H9 (cell line): ENCODE measurements at regions not wholly inside any gene's neighbourhood (a gene's known extent, or its start where the extent isn't known, plus 50 kb on each side); places are given as distances from the start of the nearest gene placed in this dataset.

Experiments used
- DNase-seq: peaks from one replicate; pipeline ENCODE4 v3.0.0-alpha.2; 2017
- H2AFZ ChIP-seq: one replicate; pipeline ENCODE4 v1.6.1; 2013; ENCODE audit warnings: mild to moderate bottlenecking, low read length, control low read depth, moderate library complexity
- H2AK5ac ChIP-seq: 2 replicates; pipeline ENCODE4 v1.6.1; 2013; ENCODE audit warnings: low read length, control low read depth, mixed read lengths; ENCODE audit not compliant: insufficient read length
- H2BK120ac ChIP-seq: one replicate; pipeline ENCODE4 v1.6.1; 2013; ENCODE audit warnings: low read depth, mild to moderate bottlenecking, low read length, control low read depth, inconsistent platforms; ENCODE audit not compliant: poor library complexity, severe bottlenecking
- H2BK12ac ChIP-seq: 2 replicates; pipeline ENCODE4 v1.6.1; 2013; ENCODE audit warnings: low read length, control low read depth, mixed read lengths, low read depth; ENCODE audit not compliant: insufficient read length
- H2BK15ac ChIP-seq: 2 replicates; pipeline ENCODE4 v1.6.1; 2013; ENCODE audit warnings: low read depth, low read length, control low read depth
- H2BK20ac ChIP-seq: one replicate; pipeline ENCODE4 v1.6.1; 2013; ENCODE audit warnings: low read depth, mild to moderate bottlenecking, low read length, control low read depth, inconsistent platforms; ENCODE audit not compliant: poor library complexity, severe bottlenecking
- H2BK5ac ChIP-seq: 2 replicates; pipeline ENCODE4 v1.6.1; 2013; ENCODE audit warnings: low read length, control low read depth, mixed read lengths; ENCODE audit not compliant: insufficient read length
- H3K14ac ChIP-seq: 2 replicates; pipeline ENCODE4 v1.6.1; 2013; ENCODE audit warnings: low read length, control low read depth; ENCODE audit not compliant: insufficient read depth
- H3K18ac ChIP-seq: 2 replicates; pipeline ENCODE4 v1.6.1; 2013; ENCODE audit warnings: low read depth, mild to moderate bottlenecking, mixed read lengths, low read length, control low read depth; ENCODE audit not compliant: insufficient read length
- H3K23ac ChIP-seq: 2 replicates; pipeline ENCODE4 v1.6.1; 2013; ENCODE audit warnings: low read length, control low read depth, mixed read lengths, low read depth; ENCODE audit not compliant: insufficient read length
- H3K23me2 ChIP-seq: 2 replicates; pipeline ENCODE4 v1.6.1; 2013; ENCODE audit warnings: low read depth, mild to moderate bottlenecking, mixed read lengths, low read length, control low read depth; ENCODE audit not compliant: insufficient read length, poor library complexity, severe bottlenecking
- H3K27ac ChIP-seq: 2 replicates; pipeline ENCODE4 v1.5.1; 2013; ENCODE audit warnings: low read length, control low read depth, mixed read lengths, low read depth; ENCODE audit not compliant: insufficient read length
- H3K27me3 ChIP-seq: 2 replicates; pipeline ENCODE4 v1.6.1; 2013; ENCODE audit warnings: low read length, control low read depth, inconsistent platforms; ENCODE audit not compliant: insufficient read depth
- H3K4ac ChIP-seq: 2 replicates; pipeline ENCODE4 v1.6.1; 2013; ENCODE audit warnings: low read depth, mild to moderate bottlenecking, control low read depth, inconsistent platforms, low read length, moderate library complexity
- H3K4me1 ChIP-seq: 2 replicates; pipeline ENCODE4 v1.6.1; 2013; ENCODE audit warnings: low read length, control low read depth, inconsistent platforms; ENCODE audit not compliant: insufficient read depth
- H3K4me2 ChIP-seq: 2 replicates; pipeline ENCODE4 v1.6.1; 2013; ENCODE audit warnings: low read length, control low read depth, mixed read lengths; ENCODE audit not compliant: insufficient read length, insufficient read depth
- H3K56ac ChIP-seq: 2 replicates; pipeline ENCODE4 v1.6.1; 2013; ENCODE audit warnings: low read depth, mild to moderate bottlenecking, mixed read lengths, low read length, control low read depth; ENCODE audit not compliant: insufficient read length
- H3K79me1 ChIP-seq: 2 replicates; pipeline ENCODE4 v1.6.1; 2013; ENCODE audit warnings: low read depth, mild to moderate bottlenecking, moderate library complexity, low read length, control low read depth, inconsistent platforms; ENCODE audit not compliant: insufficient read depth, poor library complexity, severe bottlenecking
- H3K79me2 ChIP-seq: 2 replicates; pipeline ENCODE4 v1.6.1; 2013; ENCODE audit warnings: low read length, control low read depth, inconsistent platforms; ENCODE audit not compliant: insufficient read depth
- H3K9ac ChIP-seq: 2 replicates; pipeline ENCODE4 v1.6.1; 2013; ENCODE audit warnings: low read length, control low read depth, mixed read lengths; ENCODE audit not compliant: insufficient read length; ENCODE audit errors: extremely low read depth
- H3K9me3 ChIP-seq: one replicate; pipeline ENCODE4 v1.6.1; 2013; ENCODE audit warnings: low read depth, low read length, inconsistent platforms; ENCODE audit not compliant: control insufficient read depth
- H3T11ph ChIP-seq: one replicate; pipeline ENCODE4 v1.6.1; 2013; ENCODE audit warnings: mild to moderate bottlenecking, low read length, control low read depth, inconsistent platforms
- H4K20me1 ChIP-seq: one replicate; pipeline ENCODE4 v1.6.1; 2013; ENCODE audit not compliant: control insufficient read depth, insufficient read length, insufficient read depth
- H4K5ac ChIP-seq: 2 replicates; pipeline ENCODE4 v1.6.1; 2013; ENCODE audit warnings: low read depth, mild to moderate bottlenecking, mixed read lengths, low read length, control low read depth; ENCODE audit not compliant: insufficient read length
- H4K8ac ChIP-seq: replicated peaks from 2 replicates; pipeline ENCODE4 v1.6.1; 2013; ENCODE audit warnings: low read length, control low read depth, mixed read lengths, low read depth; ENCODE audit not compliant: insufficient read length
- H4K91ac ChIP-seq: 2 replicates; pipeline ENCODE4 v1.6.1; 2013; ENCODE audit warnings: low read depth, mild to moderate bottlenecking, moderate library complexity, mixed read lengths, low read length, control low read depth; ENCODE audit not compliant: insufficient read length
- H3K27ac Mint-ChIP-seq, 3 experiments: 2 replicates in 2 of 3; 3 replicates in 1 of 3; pipeline ENCODE4 v1.8.0; 2020 to 2021; ENCODE audit warnings: mixed read lengths in 3 of 3, mild to moderate bottlenecking in 1 of 3, moderate library complexity in 1 of 3
- H3K27me3 Mint-ChIP-seq: 2 replicates; pipeline ENCODE4 v1.8.0; 2021; ENCODE audit warnings: low read depth, mild to moderate bottlenecking, moderate library complexity, mixed read lengths
- H3K36me3 Mint-ChIP-seq, 3 experiments: 2 replicates in 2 of 3; 3 replicates in 1 of 3; pipeline ENCODE4 v1.8.0; 2020 to 2021; ENCODE audit warnings: low read depth in 3 of 3, mixed read lengths in 3 of 3; ENCODE audit not compliant: insufficient read depth in 1 of 3
- H3K4me1 Mint-ChIP-seq, 2 experiments: 2 replicates each; pipeline ENCODE4 v1.8.0; 2020; ENCODE audit warnings: mixed read lengths in 2 of 2
- H3K4me3 Mint-ChIP-seq, 2 experiments: 2 replicates in 1 of 2; 3 replicates in 1 of 2; pipeline ENCODE4 v1.8.0; 2020 to 2021; ENCODE audit warnings: mild to moderate bottlenecking in 2 of 2, mixed read lengths in 2 of 2, moderate library complexity in 1 of 2
- H3K9me3 Mint-ChIP-seq, 2 experiments: 2 replicates in 1 of 2; 3 replicates in 1 of 2; pipeline ENCODE4 v1.8.0; 2020; ENCODE audit warnings: mild to moderate bottlenecking in 2 of 2, mixed read lengths in 2 of 2, moderate library complexity in 1 of 2
- CTCF ChIP-seq: fragments of 200-600 bp; sonication (generic); conservative IDR thresholded peaks from 3 replicates; pipeline ENCODE4 v1.8.0; 2021; ENCODE audit warnings: antibody characterized with exemption, mild to moderate bottlenecking
- WGBS: extraction: QIAGEN DNeasy Blood & Tissue Kit; methylation state at CpG from one replicate; pipeline ENCODE4 v1.1.7; 2013; ENCODE audit warnings: missing lambda C conversion rate, low lambda C conversion rate, mixed read lengths; ENCODE audit not compliant: insufficient read length; ENCODE audit errors: extremely low coverage; 5-methylcytosine and 5-hydroxymethylcytosine counted together

DNA sequence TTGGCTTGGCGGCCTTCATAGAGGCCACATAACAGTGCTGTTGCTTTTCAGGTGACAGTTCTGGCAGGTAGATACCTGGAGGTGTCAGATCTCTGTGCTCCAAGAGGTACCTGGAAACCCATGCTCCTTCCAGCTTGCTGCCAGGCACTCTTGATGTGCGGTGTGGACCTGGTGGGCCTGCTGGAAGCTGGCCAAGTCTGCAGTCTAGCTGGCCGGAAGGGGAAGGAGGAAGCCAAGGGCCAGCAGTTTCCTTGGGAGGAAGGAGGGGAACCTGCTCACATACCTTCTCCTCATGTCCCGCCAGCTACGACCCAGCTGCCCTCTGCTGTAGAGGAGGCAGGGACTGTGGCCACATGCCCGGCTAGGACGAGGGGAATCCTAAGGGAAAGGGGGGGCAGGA, 166.4 kb upstream of the AJAP1 start:
- no peak overlapping the region for H3K9ac ChIP-seq
- no peaks in the 10 kb centered on the region; the same call in 1 of the 2 replicates for H3K4me1 ChIP-seq
- no peak overlapping the region for H4K5ac ChIP-seq
- H3K27me3 ChIP-seq, result no peaks in the 10 kb centered on the region
- H2BK5ac ChIP-seq, result no peak overlapping the region
- no peak overlapping the region for H2AK5ac ChIP-seq
- Mint-ChIP-seq H3K4me1 (peaks cover 5 to 7% of the 10 kb centered on the region in 2 experiments; a peak in 3 of 4 replicates), H3K27ac (peak overlapping the region in 1 of 3 experiments; percentile 23; a peak in 1 of 7 replicates), H3K36me3 (no peaks in the 10 kb centered on the region; a peak in 1 of 7 replicates), H3K9me3 (no peaks in the 10 kb centered on the region), H3K27me3 (peaks cover 12% of the 10 kb centered on the region), H3K4me3 (no peak overlapping the region)
- no peak for DNase-seq
- no peak overlapping the region for H3K27ac ChIP-seq
- H2BK15ac ChIP-seq, result no peak overlapping the region
- no peak overlapping the region for H3K4me2 ChIP-seq
- H4K91ac ChIP-seq, result no peak overlapping the region
- H2AFZ ChIP-seq, result no peak overlapping the region
- H3K23ac ChIP-seq, result no peak overlapping the region
- no peak overlapping the region; the same call in 1 of the 2 replicates for H3K14ac ChIP-seq
- H4K20me1 ChIP-seq, result no peaks in the 10 kb centered on the region
- no peak overlapping the region for H2BK12ac ChIP-seq
- no peaks in the 10 kb centered on the region for H3K9me3 ChIP-seq
- H2BK120ac ChIP-seq, result no peak overlapping the region
- no peak overlapping the region for H4K8ac ChIP-seq
- no peak overlapping the region for H3K18ac ChIP-seq
- no peaks in the 10 kb centered on the region for H3K79me1 ChIP-seq
- H2BK20ac ChIP-seq, result no peak overlapping the region
- H3K56ac ChIP-seq, result no peak overlapping the region
- WGBS, result no CpG with 5 or more reads among the region's 7 CpGs
- H3T11ph ChIP-seq, result no peak overlapping the region
- H3K79me2 ChIP-seq, result no peaks in the 10 kb centered on the region
- H3K4ac ChIP-seq, result no peak overlapping the region
- H3K23me2 ChIP-seq, result no peaks in the 10 kb centered on the region
- TF ChIP-seq CTCF, result no peak
